ENCODE measurements at regions not wholly inside any gene's neighbourhood (a gene's known extent, or its start where the extent isn't known, plus 50 kb on each side); places are given as distances from the start of the nearest gene placed in this dataset.

DNA sequence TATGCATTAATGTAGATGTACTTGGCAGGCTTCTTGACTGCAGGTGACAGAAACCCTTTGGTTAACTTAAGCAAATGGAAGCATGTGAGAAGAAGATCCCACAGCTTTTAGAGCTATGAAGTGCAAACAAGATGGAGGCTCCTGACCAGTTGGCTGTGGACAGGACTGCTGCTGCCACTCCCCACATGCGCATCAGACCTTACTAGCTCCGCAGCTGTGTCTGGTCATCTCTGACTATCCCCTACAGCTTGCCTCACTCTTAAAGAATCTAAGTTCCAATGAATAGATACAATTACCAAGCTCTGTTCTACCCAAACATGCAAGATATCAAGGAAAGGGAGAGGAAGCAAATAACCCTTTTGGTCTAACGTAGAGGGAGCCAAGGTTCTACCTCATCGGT is 587.6 kb downstream of the DSC3 start:
- TF ChIP-seq POLR2A (IDR thresholded peaks at IDR 0.05) (no peak), EP300 (IDR thresholded peaks at IDR 0.05) (no peak), POLR2AphosphoS5 (IDR thresholded peaks at IDR 0.05) (no peak)
- TF ChIP-seq, protein P1, sequence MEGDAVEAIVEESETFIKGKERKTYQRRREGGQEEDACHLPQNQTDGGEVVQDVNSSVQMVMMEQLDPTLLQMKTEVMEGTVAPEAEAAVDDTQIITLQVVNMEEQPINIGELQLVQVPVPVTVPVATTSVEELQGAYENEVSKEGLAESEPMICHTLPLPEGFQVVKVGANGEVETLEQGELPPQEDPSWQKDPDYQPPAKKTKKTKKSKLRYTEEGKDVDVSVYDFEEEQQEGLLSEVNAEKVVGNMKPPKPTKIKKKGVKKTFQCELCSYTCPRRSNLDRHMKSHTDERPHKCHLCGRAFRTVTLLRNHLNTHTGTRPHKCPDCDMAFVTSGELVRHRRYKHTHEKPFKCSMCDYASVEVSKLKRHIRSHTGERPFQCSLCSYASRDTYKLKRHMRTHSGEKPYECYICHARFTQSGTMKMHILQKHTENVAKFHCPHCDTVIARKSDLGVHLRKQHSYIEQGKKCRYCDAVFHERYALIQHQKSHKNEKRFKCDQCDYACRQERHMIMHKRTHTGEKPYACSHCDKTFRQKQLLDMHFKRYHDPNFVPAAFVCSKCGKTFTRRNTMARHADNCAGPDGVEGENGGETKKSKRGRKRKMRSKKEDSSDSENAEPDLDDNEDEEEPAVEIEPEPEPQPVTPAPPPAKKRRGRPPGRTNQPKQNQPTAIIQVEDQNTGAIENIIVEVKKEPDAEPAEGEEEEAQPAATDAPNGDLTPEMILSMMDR (IDR thresholded peaks at IDR 0.05), result no peak
